ENCODE measurements at regions not wholly inside any gene's neighbourhood (a gene's known extent, or its start where the extent isn't known, plus 50 kb on each side); places are given as distances from the start of the nearest gene placed in this dataset.

- no peak for DNase-seq
These were observed 829.3 kb upstream of the IGFBP3 start for GRCh38 chr7:46750321-46750865.

GRCh38 chr7:46747869-46748576 lies 827.0 kb upstream of the IGFBP3 start:
- no peak for DNase-seq

- no peak for DNase-seq
These were observed 825.9 kb upstream of the IGFBP3 start for GRCh38 chr7:46746695-46747687.

GRCh38 chr7:46745707-46746090 lies 824.6 kb upstream of the IGFBP3 start:
- no peak for DNase-seq

GRCh38 chr7:46744957-46745706 lies 824.1 kb upstream of the IGFBP3 start:
- no peak for DNase-seq

GRCh38 chr7:46742601-46743000 lies 821.5 kb upstream of the IGFBP3 start:
- DNase-seq, result no peak

- no peak for DNase-seq
These were observed 821.0 kb upstream of the IGFBP3 start for GRCh38 chr7:46741938-46742540.

- no peak for DNase-seq
These were observed 820.1 kb upstream of the IGFBP3 start for GRCh38 chr7:46741181-46741580.

- DNase-seq, result no peak
These were observed 818.6 kb upstream of the IGFBP3 start for GRCh38 chr7:46739518-46740234.

- DNase-seq, result no peak
These were observed 817.7 kb upstream of the IGFBP3 start for GRCh38 chr7:46738796-46739195.

- no peak for DNase-seq
These were observed 817.1 kb upstream of the IGFBP3 start for GRCh38 chr7:46738165-46738564.

- DNase-seq, result no peak
These were observed 804.8 kb upstream of the IGFBP3 start for GRCh38 chr7:46725838-46726237.

GRCh38 chr7:46725136-46725535 lies 804.1 kb upstream of the IGFBP3 start:
- no peak for DNase-seq

GRCh38 chr7:46723742-46724141 lies 802.7 kb upstream of the IGFBP3 start:
- no peak for DNase-seq

GRCh38 chr7:46723003-46723402 lies 801.9 kb upstream of the IGFBP3 start:
- DNase-seq, result no peak

- no peak for DNase-seq
These were observed 799.7 kb upstream of the IGFBP3 start for GRCh38 chr7:46720761-46721160.

GRCh38 chr7:46719616-46720015 lies 798.5 kb upstream of the IGFBP3 start:
- DNase-seq, result no peak

GRCh38 chr7:46716926-46717325 lies 795.9 kb upstream of the IGFBP3 start:
- DNase-seq, result no peak

GRCh38 chr7:46715579-46715978 lies 794.5 kb upstream of the IGFBP3 start:
- no peak for DNase-seq

- DNase-seq, result no peak
These were observed 793.8 kb upstream of the IGFBP3 start for GRCh38 chr7:46714904-46715303.

GRCh38 chr7:46713868-46714596 lies 793.0 kb upstream of the IGFBP3 start:
- DNase-seq, result no peak
